NT2/D1 (cell line): ENCODE measurements at regions not wholly inside any gene's neighbourhood (a gene's known extent, or its start where the extent isn't known, plus 50 kb on each side); places are given as distances from the start of the nearest gene placed in this dataset.

ENCODE experiments used
- DNase-seq: peaks from one replicate; pipeline ENCODE4 v3.0.0-alpha.2; 2011; ENCODE audit warnings: low read depth, low spot score
- H3K27me3 ChIP-seq: 2 replicates; pipeline ENCODE4 v1.6.0; 2011; ENCODE audit warnings: mild to moderate bottlenecking; ENCODE audit not compliant: insufficient read length, insufficient read depth
- H3K36me3 ChIP-seq: 2 replicates; pipeline ENCODE4 v1.6.1; 2011; ENCODE audit warnings: mild to moderate bottlenecking, low read length, mixed read lengths; ENCODE audit not compliant: insufficient read depth, insufficient read length
- H3K4me1 ChIP-seq: 2 replicates; pipeline ENCODE4 v1.5.1; 2011; ENCODE audit not compliant: insufficient read depth, insufficient read length
- H3K4me3 ChIP-seq: 2 replicates; pipeline ENCODE4 v1.5.1; 2011; ENCODE audit warnings: low read depth; ENCODE audit not compliant: insufficient read length
- H3K9ac ChIP-seq: 2 replicates; pipeline ENCODE4 v1.6.0; 2011; ENCODE audit warnings: low read depth; ENCODE audit not compliant: insufficient read length
- H3K9me3 ChIP-seq: 2 replicates; pipeline ENCODE4 v1.5.1; 2011; ENCODE audit warnings: mild to moderate bottlenecking, low read length; ENCODE audit not compliant: insufficient read depth
- SUZ12 ChIP-seq: IDR thresholded peaks from 2 replicates; pipeline ENCODE4 v1.6.1; 2011; ENCODE audit not compliant: insufficient read length, insufficient read depth; ENCODE audit errors: extremely low read depth
- YY1 ChIP-seq: IDR thresholded peaks from 2 replicates; pipeline ENCODE4 v1.6.1; 2011; ENCODE audit not compliant: insufficient read length, insufficient read depth
- ZNF274 ChIP-seq: IDR thresholded peaks from 2 replicates; pipeline ENCODE4 v1.6.1; 2011; ENCODE audit warnings: mild to moderate bottlenecking, low read depth, low read length

GRCh38 chr3:86451749-86452148, 539.2 kb downstream of the VGLL3 start:
- Histone ChIP-seq H3K27me3 (no peaks in the 10 kb centered on the region), H3K4me1 (no peaks in the 10 kb centered on the region), H3K4me3 (no peak overlapping the region), H3K36me3 (no peaks in the 10 kb centered on the region), H3K9me3 (no peaks in the 10 kb centered on the region), H3K9ac (no peak overlapping the region)
- TF ChIP-seq YY1 (no peak), ZNF274 (no peak), SUZ12 (no peak)
- DNase-seq, result no peak

- TF ChIP-seq SUZ12 (no peak), YY1 (no peak), ZNF274 (no peak)
- no peak for DNase-seq
- H3K4me3 ChIP-seq, result no peak overlapping the region
- H3K27me3 ChIP-seq, result no peaks in the 10 kb centered on the region
- H3K4me1 ChIP-seq, result no peaks in the 10 kb centered on the region
- no peak overlapping the region for H3K9ac ChIP-seq
- no peaks in the 10 kb centered on the region for H3K9me3 ChIP-seq
- no peaks in the 10 kb centered on the region for H3K36me3 ChIP-seq
Observed at GRCh38 chr3:86438544-86438943, 552.4 kb downstream of the VGLL3 start.

GRCh38 chr3:86427343-86427742, 563.6 kb downstream of the VGLL3 start:
- TF ChIP-seq ZNF274 (no peak), SUZ12 (no peak), YY1 (no peak)
- no peak for DNase-seq
- H3K4me1 ChIP-seq, result no peaks in the 10 kb centered on the region

GRCh38 chr3:86420990-86421739, 569.8 kb downstream of the VGLL3 start:
- TF ChIP-seq SUZ12, result no peak
- TF ChIP-seq ZNF274, result no peak
- TF ChIP-seq YY1, result no peak
- Histone ChIP-seq H3K27me3 (no peaks in the 10 kb centered on the region), H3K9me3 (no peaks in the 10 kb centered on the region; the same call in 1 of the 2 replicates)

More at GRCh38 chr3:86427343-86427742, 563.6 kb downstream of the VGLL3 start:
- H3K9ac ChIP-seq, result no peak overlapping the region
- H3K9me3 ChIP-seq, result no peaks in the 10 kb centered on the region; the same call in 1 of the 2 replicates
- H3K36me3 ChIP-seq, result no peaks in the 10 kb centered on the region
- no peaks in the 10 kb centered on the region for H3K27me3 ChIP-seq
- no peak overlapping the region for H3K4me3 ChIP-seq

GRCh38 chr3:86418861-86419260, 572.1 kb downstream of the VGLL3 start:
- TF ChIP-seq YY1, result no peak
- no peak for TF ChIP-seq ZNF274
- TF ChIP-seq SUZ12, result no peak
- no peaks in the 10 kb centered on the region for H3K27me3 ChIP-seq
- H3K9me3 ChIP-seq, result no peaks in the 10 kb centered on the region; the same call in 1 of the 2 replicates
- H3K4me1 ChIP-seq, result no peaks in the 10 kb centered on the region
- H3K36me3 ChIP-seq, result no peaks in the 10 kb centered on the region
- H3K4me3 ChIP-seq, result no peak overlapping the region
- DNase-seq, result no peak
- no peak overlapping the region for H3K9ac ChIP-seq

More at GRCh38 chr3:86420990-86421739, 569.8 kb downstream of the VGLL3 start:
- H3K36me3 ChIP-seq, result no peaks in the 10 kb centered on the region
- H3K9ac ChIP-seq, result no peak overlapping the region
- no peaks in the 10 kb centered on the region for H3K4me1 ChIP-seq
- no peak for DNase-seq
- H3K4me3 ChIP-seq, result no peak overlapping the region

- Histone ChIP-seq H3K36me3 (no peaks in the 10 kb centered on the region), H3K4me1 (no peaks in the 10 kb centered on the region), H3K27me3 (no peaks in the 10 kb centered on the region), H3K9ac (no peak overlapping the region), H3K4me3 (no peak overlapping the region), H3K9me3 (no peaks in the 10 kb centered on the region; the same call in 1 of the 2 replicates)
- no peak for DNase-seq
- TF ChIP-seq ZNF274, result no peak
- TF ChIP-seq SUZ12, result no peak
- no peak for TF ChIP-seq YY1
Observed at GRCh38 chr3:86416334-86416733, 574.6 kb downstream of the VGLL3 start.

GRCh38 chr3:86413645-86414044, 577.3 kb downstream of the VGLL3 start:
- Histone ChIP-seq H3K4me1 (no peaks in the 10 kb centered on the region), H3K9ac (no peak overlapping the region), H3K27me3 (no peaks in the 10 kb centered on the region), H3K36me3 (no peaks in the 10 kb centered on the region), H3K9me3 (no peaks in the 10 kb centered on the region), H3K4me3 (no peak overlapping the region)
- no peak for TF ChIP-seq YY1
- no peak for TF ChIP-seq SUZ12
- TF ChIP-seq ZNF274, result no peak
- no peak for DNase-seq
